Retinal pigment epithelial cell (primary cell): ENCODE measurements at regions not wholly inside any gene's neighbourhood (a gene's known extent, or its start where the extent isn't known, plus 50 kb on each side); places are given as distances from the start of the nearest gene placed in this dataset.

Experiments used
- DNase-seq: peaks from one replicate; pipeline ENCODE4 v3.0.0-alpha.2; 2010; ENCODE audit warnings: low read depth
- H3K4me3 ChIP-seq: 2 replicates; pipeline ENCODE4 v1.5.1; 2011; ENCODE audit warnings: mild to moderate bottlenecking, low read length, control low read depth, moderate library complexity
- TF ChIP-seq, protein P1 (sequence below): conservative IDR thresholded peaks from 2 replicates; pipeline ENCODE4 v1.5.1; 2011; ENCODE audit warnings: low read depth, low read length, control low read depth, inconsistent platforms

DNA sequence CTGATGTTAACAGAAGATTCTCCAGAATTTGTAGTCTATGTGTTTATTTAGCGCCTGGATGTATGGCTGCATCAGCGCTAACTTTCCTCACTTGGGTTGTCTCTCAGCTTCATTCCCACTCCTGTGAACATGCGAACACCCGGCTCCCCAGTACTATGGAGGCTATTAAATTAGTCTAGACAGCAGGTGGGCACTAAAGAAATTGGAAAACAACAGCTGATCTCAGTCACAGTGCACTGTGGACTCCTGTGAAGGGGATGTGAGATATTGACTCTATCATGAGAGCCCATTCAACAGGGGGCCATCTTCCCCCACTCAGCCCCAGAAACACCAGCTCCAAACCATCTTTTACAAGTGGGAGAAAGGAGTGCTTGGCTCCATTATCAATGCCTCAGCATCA is 471.0 kb downstream of the KDM4C start:
- H3K4me3 ChIP-seq, result no peak overlapping the region
- DNase-seq, result no peak
- TF ChIP-seq, protein P1, sequence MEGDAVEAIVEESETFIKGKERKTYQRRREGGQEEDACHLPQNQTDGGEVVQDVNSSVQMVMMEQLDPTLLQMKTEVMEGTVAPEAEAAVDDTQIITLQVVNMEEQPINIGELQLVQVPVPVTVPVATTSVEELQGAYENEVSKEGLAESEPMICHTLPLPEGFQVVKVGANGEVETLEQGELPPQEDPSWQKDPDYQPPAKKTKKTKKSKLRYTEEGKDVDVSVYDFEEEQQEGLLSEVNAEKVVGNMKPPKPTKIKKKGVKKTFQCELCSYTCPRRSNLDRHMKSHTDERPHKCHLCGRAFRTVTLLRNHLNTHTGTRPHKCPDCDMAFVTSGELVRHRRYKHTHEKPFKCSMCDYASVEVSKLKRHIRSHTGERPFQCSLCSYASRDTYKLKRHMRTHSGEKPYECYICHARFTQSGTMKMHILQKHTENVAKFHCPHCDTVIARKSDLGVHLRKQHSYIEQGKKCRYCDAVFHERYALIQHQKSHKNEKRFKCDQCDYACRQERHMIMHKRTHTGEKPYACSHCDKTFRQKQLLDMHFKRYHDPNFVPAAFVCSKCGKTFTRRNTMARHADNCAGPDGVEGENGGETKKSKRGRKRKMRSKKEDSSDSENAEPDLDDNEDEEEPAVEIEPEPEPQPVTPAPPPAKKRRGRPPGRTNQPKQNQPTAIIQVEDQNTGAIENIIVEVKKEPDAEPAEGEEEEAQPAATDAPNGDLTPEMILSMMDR, result no peak

DNA sequence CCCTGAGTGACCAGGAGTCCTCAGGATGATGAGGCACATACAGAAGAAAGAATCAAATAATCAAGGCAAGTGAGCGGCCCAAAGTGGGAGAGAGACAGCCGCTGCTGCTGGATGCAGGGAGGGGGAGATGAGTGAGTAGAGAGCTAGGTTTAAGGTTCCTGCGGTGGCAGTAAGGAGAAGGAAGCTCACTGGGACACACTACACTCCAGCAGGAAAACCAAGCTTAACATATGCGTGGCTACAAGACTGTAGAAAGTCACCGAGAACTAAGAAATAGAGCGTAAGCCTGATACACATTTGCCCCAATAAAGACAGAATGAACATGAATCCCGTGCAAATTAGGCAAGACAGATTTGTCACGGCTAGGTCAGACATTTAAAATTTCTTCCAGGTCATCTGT is 470.2 kb downstream of the KDM4C start:
- DNase-seq, result no peak
- TF ChIP-seq, protein P1, result no peak
- no peak overlapping the region for H3K4me3 ChIP-seq

DNA sequence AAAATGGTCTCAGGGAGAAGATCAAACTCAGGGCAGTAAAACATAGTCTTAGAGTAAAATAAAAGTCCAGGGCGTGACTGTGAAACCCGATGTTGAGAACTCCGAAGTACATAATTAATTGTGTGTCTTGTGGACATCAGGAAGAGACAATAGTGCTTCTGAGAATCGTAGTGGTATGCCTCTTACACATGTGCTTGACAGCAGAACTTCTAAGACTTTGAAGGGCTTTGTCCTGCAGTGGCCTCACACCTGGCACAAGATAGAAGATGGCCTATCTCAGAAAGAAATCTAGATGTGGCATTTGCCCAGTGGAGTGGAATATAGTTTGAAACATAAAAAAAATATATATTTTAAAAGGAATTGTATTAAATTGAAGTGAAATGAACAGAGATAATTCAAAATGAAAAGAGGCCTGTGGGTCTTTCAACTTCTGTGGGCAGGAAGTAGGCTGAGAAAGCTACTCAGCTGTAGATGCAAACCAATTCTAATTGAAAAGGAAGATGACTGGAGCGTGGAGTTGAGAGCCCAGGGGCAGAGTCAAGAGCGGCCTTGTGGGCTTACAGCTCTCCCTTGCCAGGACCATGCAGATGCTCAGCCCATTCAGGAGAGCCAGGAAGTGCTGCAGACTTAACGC is 468.4 kb downstream of the KDM4C start:
- TF ChIP-seq, protein P1, result no peak
- H3K4me3 ChIP-seq, result no peak overlapping the region
- DNase-seq, result no peak
